GM18873 (cell line): ENCODE measurements at regions not wholly inside any gene's neighbourhood (a gene's known extent, or its start where the extent isn't known, plus 50 kb on each side); places are given as distances from the start of the nearest gene placed in this dataset.
"Not testable (repeated sequence)": the region's sequence is repeated elsewhere in the genome, so short reads cannot be mapped to it uniquely, and the experiment has no call there.

Source experiments
- ATAC-seq: cut with Tn5 transposase; IDR thresholded peaks from one replicate; pipeline ENCODE4 v1.9.1; 2021; ENCODE audit warnings: mild to moderate bottlenecking, moderate library complexity, moderate number of reproducible peaks; ENCODE audit not compliant: unreplicated experiment, low FRiP score

DNA sequence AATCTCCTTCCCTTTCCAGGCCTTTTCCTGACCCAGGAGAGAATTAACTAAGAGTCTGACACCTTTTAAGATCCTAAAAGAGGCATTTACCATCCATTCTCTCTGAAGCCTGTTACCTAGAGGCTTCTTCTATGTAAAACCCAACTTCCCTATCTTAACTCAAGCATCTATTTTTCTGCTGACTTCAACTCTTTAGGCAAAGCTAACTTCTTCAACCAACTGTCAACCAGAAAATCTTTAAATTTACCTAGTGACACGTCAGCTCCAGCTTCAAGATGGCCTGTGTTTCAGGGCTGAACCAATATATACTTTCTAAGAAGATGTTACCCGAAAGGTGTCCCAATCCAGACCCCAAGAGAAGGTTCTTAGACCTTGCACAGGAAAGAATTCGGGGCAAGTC is 492.3 kb upstream of the AUTS2 start:
- ATAC-seq: no peak

GRCh38 chr7:69106449-69106848 is 491.8 kb upstream of the AUTS2 start:
- ATAC-seq: not testable (repeated sequence)

DNA sequence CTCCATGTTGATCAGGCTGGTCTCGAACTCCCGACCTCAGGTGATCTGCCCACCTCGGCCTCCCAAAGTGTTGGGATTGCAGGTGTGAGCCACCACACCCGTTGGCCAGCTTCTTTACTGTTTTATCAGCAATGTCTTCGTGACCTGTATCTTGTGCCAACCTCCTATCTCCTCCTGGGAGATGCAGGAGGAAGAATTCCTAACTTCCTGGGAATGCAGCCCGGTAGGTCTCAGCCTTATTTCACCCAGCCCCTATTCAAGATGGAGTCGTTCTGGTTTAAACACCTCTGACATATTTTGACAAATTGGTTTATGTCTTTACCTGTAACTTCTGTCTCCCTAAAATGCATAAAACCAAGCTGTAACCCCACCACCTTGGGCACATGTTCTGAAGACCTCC is 491.3 kb upstream of the AUTS2 start:
- not testable (repeated sequence) for ATAC-seq

GRCh38 chr7:69108097-69108496 is 490.2 kb upstream of the AUTS2 start:
- no peak for ATAC-seq

DNA sequence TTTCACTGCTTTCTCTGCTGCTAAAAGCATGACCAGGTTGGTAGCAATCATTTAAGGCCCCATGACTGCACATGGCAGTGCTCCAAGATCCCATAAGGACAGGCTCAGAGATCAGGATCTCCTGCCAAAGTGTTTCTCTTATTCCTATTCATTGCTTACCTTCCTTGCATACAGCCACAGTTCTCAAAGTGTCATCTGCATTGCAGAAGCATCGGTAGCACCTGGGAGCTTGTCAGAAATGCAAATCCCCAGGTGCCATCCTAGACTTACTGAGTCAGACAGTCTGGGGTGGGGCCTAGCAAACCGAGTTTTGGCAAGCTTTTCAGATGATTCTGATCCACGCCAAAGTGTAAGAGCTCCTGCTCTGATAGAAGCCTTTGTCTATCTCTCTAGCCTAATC is 489.0 kb upstream of the AUTS2 start:
- no peak for ATAC-seq

- ATAC-seq: no peak
Observed at GRCh38 chr7:69109879-69110278, 488.4 kb upstream of the AUTS2 start.

DNA sequence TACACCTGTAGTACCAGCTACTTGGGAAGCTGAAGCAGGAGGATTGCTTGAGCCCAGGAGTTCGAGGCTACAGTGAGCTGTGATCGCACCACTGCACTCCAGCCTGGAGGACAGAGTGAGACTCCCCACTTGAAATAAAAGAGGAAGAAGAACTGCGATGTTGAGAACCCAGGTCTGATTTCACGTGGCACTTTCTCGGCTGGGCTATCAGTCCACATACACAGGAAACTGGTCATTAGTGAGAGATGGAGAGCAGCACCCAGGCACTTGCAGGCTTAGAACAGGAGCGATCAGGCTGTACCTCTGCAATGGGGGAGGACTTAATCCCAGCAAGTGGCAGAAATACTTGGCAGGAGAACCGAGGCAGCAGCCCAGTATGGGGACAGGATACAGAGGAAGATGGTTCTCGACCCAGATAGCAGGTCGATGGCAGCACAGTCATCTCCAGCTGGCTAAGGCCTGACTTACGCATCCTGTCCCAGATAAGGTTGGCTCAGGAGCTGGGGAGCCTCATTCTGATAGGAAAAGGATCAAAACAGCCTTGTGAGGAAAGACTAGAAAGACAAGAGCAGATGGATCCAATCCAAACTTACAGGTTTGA is 487.7 kb upstream of the AUTS2 start:
- no peak for ATAC-seq

DNA sequence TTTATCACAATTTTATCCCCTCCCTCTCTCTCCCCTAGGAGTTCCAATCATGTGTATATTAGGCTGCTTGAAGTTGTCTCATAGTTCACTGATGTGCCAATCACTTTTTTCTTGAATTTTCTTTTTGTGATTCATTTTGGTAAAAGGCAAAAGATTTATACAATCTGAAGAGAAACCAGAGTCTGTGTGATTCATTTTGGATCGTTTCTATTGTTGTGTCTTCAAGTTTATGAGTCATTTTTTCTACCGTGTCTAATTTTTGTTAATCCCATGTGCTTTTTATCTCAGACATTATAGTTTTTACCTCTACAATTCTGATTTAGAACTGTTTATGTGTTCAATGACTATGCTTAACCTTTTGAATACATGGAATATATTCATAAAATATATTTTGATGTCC is 483.9 kb upstream of the AUTS2 start:
- ATAC-seq: no peak

DNA sequence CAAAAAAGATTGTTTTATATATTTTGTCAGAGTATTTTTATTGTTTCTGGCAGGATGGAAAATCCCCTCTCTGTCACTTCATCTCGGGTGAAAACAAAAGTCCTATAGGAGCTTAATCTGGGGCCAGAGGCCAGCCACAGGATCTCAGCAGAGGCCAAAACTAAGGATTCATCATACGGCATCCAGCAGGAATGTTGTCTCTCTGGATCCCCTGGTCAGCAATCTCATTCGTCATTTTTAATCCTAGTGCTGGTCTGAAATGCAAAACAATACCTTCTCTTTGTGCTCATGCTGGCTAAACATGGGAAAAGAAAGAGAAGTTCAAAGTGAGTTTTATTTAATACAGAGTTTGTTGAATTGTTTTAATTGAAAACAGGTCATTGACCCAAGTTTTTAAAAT is 482.5 kb upstream of the AUTS2 start:
- ATAC-seq: no peak

DNA sequence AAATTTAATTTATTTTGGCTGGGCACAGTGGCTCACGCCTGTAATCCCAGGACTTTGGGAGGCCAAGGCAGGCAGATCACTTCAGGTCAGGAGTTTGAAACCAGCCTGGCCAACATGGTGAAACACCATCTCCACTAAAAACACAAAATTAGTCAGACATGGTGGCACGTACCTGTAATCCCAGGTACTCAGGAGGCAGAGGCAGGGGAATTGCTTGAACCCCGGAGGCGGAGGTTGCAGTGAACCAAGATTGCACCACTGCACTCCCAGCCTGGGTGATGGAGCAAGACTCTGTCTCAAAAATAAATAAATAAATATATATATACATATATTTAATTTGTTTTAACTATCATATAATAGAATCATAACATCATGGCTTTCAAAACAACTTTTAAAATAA is 482.1 kb upstream of the AUTS2 start:
- ATAC-seq: not testable (repeated sequence)

DNA sequence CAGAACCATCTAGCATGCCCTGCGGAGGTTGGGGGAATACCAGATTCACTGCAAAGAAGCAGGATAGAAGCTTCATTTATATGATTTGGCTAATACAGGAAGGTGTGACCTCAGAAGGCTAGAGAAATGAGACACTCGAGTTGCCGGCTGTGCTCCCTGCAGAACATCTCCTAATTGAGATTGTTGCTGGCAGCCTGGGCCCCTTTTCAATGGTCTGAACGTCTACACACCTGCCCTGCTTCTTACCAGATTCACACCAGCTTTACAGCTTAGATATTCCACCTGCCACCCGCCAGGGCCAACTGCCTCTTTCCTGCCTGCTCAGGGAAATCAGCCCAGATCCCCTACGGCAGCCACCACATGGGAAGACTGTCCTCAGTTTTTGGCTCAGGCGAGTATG is 475.3 kb upstream of the AUTS2 start:
- ATAC-seq: no peak

- ATAC-seq: no peak
Observed at GRCh38 chr7:69126896-69127479, 471.3 kb upstream of the AUTS2 start.

- no peak for ATAC-seq
Observed at GRCh38 chr7:69129524-69129923, 468.8 kb upstream of the AUTS2 start.

GRCh38 chr7:69129951-69130350 is 468.3 kb upstream of the AUTS2 start:
- ATAC-seq: no peak

DNA sequence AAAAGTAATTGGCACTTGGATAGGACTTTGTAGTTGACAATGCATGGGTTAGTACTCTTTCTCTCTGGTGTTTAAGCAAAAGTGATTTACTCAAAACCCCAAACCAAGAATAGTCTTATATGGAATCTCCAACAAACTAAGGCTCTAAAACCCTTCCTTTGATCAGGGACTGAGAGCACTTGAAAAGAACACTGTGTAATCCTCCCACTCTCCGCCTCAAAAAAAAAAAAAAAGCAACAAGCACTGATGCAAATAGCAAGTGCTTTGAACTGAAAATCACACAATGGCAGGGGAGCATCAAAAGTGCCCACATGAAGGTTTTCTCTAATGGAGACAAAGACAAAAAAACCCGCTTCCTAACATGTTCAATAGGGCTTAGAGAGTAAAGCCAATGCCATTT is 467.9 kb upstream of the AUTS2 start:
- no peak for ATAC-seq

DNA sequence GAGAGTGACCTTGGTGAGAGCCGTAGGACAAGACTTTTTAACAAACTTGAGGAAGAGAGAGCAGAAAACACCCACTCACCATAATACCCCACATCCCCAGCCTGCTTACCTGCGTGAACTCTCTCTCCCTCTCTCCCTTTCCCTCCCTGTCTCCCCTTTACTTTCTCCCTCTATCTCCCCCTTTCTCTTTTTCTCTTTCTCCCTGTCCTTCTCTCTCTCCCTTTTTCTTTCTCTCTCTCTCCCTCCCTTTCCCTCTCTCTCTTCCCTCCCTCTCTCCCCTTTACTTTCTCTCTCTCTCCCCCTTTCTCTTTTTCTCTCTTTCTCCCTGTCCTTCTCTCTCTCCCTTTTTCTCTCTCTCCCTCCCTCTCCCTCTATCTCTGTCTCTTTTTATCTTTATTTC is 464.0 kb upstream of the AUTS2 start:
- no peak for ATAC-seq

GRCh38 chr7:69147631-69148030 is 450.6 kb upstream of the AUTS2 start:
- no peak for ATAC-seq

- no peak for ATAC-seq
Observed at GRCh38 chr7:69149804-69150782, 448.2 kb upstream of the AUTS2 start.

DNA sequence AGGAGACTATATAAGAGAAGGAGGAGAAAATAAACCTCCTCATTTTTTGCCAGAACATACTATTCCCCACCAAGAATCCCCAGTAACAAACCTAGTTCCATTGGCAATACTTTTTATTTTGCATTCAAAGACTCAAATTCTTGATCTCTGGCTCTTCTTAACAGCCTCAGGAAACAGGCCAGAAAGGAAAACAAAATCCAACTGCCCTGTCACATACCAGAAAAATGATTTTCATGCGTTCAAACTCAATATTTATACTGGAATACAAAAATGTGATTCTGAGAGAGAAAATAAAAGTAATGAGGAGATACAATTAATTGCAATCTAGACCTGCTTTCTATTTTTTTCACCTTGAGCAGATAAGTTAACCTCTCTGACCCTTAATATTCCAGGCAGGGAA is 435.9 kb upstream of the AUTS2 start:
- ATAC-seq: no peak

DNA sequence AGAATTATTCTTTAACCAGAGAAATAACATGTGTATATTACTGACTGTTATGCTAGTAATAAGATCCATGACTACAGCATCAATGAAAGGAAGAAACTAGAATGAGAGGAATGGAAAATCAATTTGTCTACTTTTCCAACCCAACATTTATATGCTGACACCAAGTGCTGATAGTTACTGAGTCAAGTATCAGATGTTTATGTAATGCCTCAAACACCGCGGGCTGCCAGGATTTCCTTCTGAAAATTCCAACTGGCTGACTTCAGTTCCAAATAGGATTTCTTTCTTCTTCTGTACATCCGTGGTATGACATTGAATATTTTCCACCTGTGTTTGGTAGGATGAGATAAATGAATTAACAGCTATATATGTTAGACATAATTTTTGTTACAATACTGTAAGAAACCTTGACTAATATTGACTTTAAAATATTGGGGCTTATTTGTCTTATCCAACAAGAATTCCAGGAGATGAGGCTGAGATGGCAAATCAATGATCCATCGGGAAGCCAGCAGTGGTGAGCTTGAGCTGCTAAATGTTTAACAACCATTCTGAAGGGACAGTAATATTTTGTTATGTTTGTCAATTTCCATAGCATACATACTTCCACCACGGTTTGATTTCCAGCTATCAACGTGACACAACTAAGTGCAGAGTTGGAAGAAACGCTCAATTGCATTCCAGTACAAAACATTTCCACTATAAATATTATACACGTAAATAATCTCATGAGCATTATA is 435.2 kb upstream of the AUTS2 start:
- no peak for ATAC-seq

GRCh38 chr7:69166979-69167516 is 431.2 kb upstream of the AUTS2 start:
- no peak for ATAC-seq
